GM06990 (cell line): ENCODE measurements at regions not wholly inside any gene's neighbourhood (a gene's known extent, or its start where the extent isn't known, plus 50 kb on each side); places are given as distances from the start of the nearest gene placed in this dataset.

Experiments used
- DNase-seq: peaks from one replicate; pipeline ENCODE4 v3.0.0-alpha.2; 2011; ENCODE audit not compliant: insufficient read length; ENCODE audit errors: extremely low read depth
- H3K27me3 ChIP-seq: replicated peaks from 2 replicates; pipeline ENCODE4 v1.6.0; 2011; ENCODE audit warnings: low read length; ENCODE audit not compliant: control insufficient read depth, insufficient read depth
- H3K36me3 ChIP-seq: 2 replicates; pipeline ENCODE4 v1.5.1; 2011; ENCODE audit warnings: low read length; ENCODE audit not compliant: control insufficient read depth, insufficient read depth
- H3K4me3 ChIP-seq: replicated peaks from 2 replicates; pipeline ENCODE4 v1.5.1; 2011; ENCODE audit warnings: low read depth, mild to moderate bottlenecking, control low read depth, low read length
- TF ChIP-seq, protein P1 (sequence below): IDR thresholded peaks from 2 replicates; pipeline ENCODE4 v1.5.1; 2011; ENCODE audit warnings: low read length, control low read depth, mild to moderate bottlenecking, inconsistent platforms; ENCODE audit not compliant: insufficient read depth, poor library complexity, severe bottlenecking

DNA sequence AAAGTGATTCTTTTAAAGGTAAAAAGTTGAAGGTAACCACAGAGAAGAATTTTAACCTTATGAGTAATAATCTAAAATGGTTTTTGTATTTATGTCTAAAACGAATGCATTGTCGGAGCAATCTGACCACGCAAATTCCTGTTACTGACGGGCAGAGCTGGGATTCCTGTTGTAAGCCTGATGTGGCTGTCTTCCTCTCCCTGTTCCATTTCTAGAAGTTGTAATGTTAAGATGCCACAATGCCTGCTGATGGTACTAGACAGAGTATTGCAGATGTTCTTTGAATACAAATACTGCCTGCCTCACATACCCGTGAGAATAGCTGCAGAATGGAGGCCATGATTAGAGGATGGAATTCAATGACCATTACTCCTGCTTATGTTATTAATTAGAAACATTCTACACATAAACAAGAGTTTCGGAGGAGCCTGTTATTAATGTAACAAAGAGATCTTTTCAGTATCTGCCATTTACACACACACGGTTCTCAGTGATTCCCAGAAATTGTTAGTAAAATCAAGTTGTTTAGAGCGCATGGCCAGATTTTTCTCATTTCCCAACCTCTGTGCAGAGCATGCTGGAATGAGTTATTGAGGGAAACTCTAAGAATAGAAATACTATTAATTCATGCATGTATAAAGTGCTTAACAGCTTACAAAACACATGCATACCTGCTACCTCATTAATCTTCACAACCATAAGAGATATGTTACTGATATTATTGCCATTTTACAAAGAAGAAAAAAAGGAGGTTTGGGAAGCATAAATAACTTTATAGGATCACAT is 196.8 kb downstream of the PTN start:
- no peaks in the 10 kb centered on the region for H3K36me3 ChIP-seq
- H3K27me3 ChIP-seq: no peaks in the 10 kb centered on the region
- TF ChIP-seq, protein P1, sequence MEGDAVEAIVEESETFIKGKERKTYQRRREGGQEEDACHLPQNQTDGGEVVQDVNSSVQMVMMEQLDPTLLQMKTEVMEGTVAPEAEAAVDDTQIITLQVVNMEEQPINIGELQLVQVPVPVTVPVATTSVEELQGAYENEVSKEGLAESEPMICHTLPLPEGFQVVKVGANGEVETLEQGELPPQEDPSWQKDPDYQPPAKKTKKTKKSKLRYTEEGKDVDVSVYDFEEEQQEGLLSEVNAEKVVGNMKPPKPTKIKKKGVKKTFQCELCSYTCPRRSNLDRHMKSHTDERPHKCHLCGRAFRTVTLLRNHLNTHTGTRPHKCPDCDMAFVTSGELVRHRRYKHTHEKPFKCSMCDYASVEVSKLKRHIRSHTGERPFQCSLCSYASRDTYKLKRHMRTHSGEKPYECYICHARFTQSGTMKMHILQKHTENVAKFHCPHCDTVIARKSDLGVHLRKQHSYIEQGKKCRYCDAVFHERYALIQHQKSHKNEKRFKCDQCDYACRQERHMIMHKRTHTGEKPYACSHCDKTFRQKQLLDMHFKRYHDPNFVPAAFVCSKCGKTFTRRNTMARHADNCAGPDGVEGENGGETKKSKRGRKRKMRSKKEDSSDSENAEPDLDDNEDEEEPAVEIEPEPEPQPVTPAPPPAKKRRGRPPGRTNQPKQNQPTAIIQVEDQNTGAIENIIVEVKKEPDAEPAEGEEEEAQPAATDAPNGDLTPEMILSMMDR: no peak
- DNase-seq: no peak
- H3K4me3 ChIP-seq: no peak overlapping the region

GRCh38 chr7:137146012-137146455 is 197.5 kb downstream of the PTN start:
- no peak for DNase-seq
- TF ChIP-seq, protein P1: no peak
- Histone ChIP-seq H3K27me3 (no peaks in the 10 kb centered on the region), H3K4me3 (no peak overlapping the region), H3K36me3 (no peaks in the 10 kb centered on the region)

DNA sequence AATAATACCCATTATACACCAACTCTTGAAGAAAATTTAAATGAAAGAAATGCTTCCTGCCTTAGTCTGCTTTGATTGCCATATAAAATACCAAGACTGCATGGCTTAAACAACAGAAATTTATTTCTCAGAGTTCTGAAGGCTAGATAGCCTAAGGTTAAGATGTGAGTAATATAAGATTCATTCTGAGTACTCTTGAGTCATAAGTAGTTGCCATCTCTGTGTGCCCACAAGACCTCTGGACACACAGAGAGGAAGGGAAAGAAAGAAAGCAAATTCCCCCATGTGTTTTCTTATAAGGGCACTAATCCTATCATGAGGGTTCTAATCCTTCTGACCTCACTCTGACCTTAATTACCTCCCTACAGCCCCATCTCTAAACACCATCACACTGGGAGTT is 201.2 kb downstream of the PTN start:
- Histone ChIP-seq H3K36me3 (no peaks in the 10 kb centered on the region), H3K4me3 (no peak overlapping the region), H3K27me3 (no peaks in the 10 kb centered on the region)
- DNase-seq: no peak
- TF ChIP-seq, protein P1: no peak

- DNase-seq: no peak
- TF ChIP-seq, protein P1: no peak
- Histone ChIP-seq H3K27me3 (no peaks in the 10 kb centered on the region), H3K36me3 (no peaks in the 10 kb centered on the region), H3K4me3 (no peak overlapping the region)
These were observed 207.7 kb downstream of the PTN start for GRCh38 chr7:137135654-137136350.

- no peak for DNase-seq
- TF ChIP-seq, protein P1: no peak
- Histone ChIP-seq H3K27me3 (no peaks in the 10 kb centered on the region), H3K4me3 (no peak overlapping the region), H3K36me3 (no peaks in the 10 kb centered on the region)
These were observed 212.8 kb downstream of the PTN start for GRCh38 chr7:137130751-137131158.
